Activated T-helper 1 cell treated with Interleukin-2 at 50 U/mL for 16 hours (primary cell): ENCODE measurements at regions not wholly inside any gene's neighbourhood (a gene's known extent, or its start where the extent isn't known, plus 50 kb on each side); places are given as distances from the start of the nearest gene placed in this dataset.
A peak's percentile ranks its signal among the peaks of the same experiment; 100 is the strongest.

ENCODE experiments used
- DNase-seq: peaks from one replicate; pipeline ENCODE4 v3.0.0-alpha.2; 2020; ENCODE audit warnings: low read depth

DNA sequence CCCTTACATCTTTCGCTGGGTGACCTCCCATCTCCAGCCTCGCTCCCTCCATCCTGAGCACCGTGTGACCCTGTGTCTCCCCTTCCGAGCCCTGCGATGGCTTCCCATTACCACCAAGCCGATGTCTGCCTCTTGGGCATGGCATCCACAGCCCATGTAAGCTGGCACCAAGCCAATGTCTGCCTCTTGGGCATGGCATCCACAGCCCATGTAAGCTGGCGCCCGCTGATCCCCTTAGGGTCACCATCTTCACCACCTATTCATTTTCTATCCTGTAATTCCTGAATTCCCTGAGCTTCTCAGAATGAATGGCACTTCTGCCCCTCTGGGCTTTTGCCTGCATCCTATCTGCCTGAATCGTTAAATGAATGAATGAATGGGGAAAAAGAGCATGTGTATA, 478.2 kb upstream of the CCL2 start:
- DNase-seq: no peak

GRCh38 chr17:33777674-33778073, 477.4 kb upstream of the CCL2 start:
- no peak for DNase-seq

- no peak for DNase-seq
Observed at GRCh38 chr17:33778505-33779233, 476.4 kb upstream of the CCL2 start.

DNA sequence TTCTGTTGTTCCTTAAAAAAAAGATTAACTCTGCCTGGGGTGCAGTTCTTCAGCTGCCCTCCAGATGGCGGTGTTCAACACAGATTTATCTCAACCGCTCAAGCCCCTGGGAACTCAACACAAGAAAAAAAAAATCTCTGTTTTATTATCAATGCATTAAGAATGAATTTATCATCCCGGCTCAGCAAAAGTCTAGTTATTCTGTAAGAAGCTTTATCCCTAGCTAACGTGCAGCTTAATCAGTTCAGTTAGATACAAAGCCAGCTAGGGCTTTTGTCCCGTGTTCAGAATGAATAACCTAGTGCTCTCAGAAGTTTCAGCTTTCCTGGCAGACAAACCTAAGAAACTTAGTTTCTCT, 475.9 kb upstream of the CCL2 start:
- DNase-seq: peak; percentile 4

GRCh38 chr17:33785281-33785680, 469.8 kb upstream of the CCL2 start:
- no peak for DNase-seq

DNA sequence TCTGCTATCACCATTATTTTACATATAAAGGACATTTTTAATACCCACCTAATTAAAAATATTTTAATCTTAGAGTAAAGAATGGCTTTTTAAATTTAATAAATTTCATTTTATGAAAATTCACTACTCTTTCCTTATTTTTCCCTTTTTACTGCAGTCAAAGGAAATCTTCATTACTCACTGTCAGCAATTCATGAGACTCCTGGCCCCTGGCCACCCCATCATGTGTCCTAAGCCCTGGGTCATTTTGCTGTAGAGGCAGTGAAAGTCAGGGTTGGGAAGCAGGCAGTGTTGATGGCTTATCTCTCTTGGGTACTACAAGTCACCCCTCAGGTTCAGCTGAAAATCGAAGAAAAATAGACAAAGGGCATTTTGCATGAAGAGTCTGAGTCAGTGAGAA, 468.6 kb upstream of the CCL2 start:
- no peak for DNase-seq

DNA sequence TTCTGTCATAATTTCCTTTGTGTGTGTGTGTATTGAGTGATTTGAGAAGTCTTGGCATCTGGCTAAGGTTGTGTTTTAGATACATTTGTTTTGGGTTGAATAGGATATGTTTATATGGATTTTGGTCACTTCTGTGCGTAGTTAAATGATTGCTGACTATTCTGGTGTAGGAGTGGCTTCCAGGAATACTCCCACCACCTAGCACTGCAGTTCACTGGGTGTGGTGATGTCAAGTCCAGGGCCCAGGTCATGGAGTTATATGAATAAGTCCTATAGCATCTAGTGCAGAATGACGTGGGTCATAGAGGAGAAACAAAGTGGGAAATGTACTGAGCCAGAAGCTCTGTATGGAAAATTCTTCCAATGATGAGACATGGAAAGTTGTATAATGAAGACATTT, 465.4 kb upstream of the CCL2 start:
- DNase-seq: no peak

DNA sequence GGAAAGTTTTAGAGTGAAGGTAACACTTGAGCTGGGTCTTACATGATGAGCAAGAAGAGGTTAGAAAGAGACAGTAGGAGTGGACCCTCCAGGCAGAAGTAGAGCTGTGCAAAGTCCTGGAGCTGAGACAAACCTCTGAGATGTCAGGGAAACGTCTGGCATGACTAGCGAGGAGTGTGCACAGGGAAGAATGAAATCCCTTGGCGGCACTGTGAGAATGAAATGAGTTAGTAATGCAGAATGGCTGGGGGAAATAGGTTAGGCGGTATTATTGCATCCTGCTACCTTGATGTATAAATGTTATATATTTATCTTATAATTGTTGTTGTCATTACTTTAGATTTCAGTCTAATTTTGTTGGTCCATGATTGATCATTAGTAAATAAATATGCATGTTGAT, 457.9 kb upstream of the CCL2 start:
- DNase-seq: no peak

GRCh38 chr17:33798308-33798707, 456.8 kb upstream of the CCL2 start:
- no peak for DNase-seq

- DNase-seq: no peak
Observed at GRCh38 chr17:33802349-33803198, 452.5 kb upstream of the CCL2 start.

GRCh38 chr17:33803199-33803685, 451.8 kb upstream of the CCL2 start:
- DNase-seq: no peak

GRCh38 chr17:33803686-33804085, 451.4 kb upstream of the CCL2 start:
- no peak for DNase-seq

DNA sequence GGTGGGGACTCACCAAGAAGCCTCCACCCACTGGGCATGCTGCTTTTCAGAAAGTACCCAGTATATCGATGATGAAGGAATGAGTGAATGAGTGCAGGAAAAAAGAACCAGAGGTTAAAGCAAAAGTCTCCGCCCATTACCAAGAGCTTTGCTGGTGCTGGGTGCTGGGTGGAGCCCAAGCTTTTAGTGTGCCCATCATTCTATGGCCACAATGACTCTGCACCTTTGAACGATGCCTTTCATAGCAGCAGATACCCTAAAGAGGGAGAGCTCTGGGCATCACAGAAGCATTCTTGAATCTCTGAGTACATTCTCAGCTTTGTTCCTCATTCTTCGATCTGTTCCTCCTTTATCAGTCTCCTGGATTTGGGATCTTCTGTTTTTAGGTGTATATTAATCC, 450.7 kb upstream of the CCL2 start:
- no peak for DNase-seq

DNA sequence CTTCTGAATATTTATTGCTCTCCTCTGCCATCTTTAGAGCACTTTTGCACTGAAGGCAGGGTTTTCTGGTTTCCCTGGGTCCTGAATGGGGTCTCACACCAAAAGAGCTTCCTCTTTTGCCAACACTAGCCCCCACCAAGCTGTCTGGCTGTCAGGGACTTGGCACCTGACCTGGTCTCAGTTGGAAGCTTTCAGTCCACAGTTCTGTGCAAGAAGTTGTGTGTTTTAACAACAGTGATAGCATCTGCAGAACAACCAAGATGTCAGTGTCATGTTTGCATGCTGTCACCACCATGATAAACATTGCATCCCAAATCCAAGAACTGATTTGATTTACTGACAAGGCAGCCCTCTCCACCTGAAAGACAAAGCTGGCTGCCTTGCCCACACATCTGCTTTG, 448.5 kb upstream of the CCL2 start:
- DNase-seq: no peak

- DNase-seq: no peak
Observed at GRCh38 chr17:33809748-33810147, 445.3 kb upstream of the CCL2 start.

- DNase-seq: no peak
Observed at GRCh38 chr17:33811004-33811760, 443.9 kb upstream of the CCL2 start.

GRCh38 chr17:33811984-33812577, 443.0 kb upstream of the CCL2 start:
- DNase-seq: no peak

DNA sequence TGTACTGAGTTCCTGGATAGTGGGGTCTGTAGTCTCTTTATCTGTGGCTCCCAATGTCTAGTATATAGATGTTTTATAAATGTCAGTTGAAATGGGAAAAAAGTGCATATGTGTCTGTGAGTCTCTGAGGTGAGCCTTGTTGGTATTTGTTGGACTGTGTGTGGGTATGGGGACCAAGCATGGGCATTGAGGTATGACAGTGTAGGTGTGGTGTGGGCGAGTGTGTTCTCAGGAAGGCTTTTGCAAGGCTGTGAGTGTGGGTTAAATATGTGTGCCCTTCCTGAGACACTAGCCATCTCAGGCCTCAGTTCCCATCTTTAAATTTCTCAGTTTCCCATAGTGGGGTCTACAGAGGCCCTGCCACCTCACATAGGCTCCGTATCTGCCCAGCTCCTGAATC, 440.2 kb upstream of the CCL2 start:
- DNase-seq: no peak

- no peak for DNase-seq
Observed at GRCh38 chr17:33816036-33816435, 439.0 kb upstream of the CCL2 start.

GRCh38 chr17:33816842-33817617, 438.1 kb upstream of the CCL2 start:
- no peak for DNase-seq

DNA sequence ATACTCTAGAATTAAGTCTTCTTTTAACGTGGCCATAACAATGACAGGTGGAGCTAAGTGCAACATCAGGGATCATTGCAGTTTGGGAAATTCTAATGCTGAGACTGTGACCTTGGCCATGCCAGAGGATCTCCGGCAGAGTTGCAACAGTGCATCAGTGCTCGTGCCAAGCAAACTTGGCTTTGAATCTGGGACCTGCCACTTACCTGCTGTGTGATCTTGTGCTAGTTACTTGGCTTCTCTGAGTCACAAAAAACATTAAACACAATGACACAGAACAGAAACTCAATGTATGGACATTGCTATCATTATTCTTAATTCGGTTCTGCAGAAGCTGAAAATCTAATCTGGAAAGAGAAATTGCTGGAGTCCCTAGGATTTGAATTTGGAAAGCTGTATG, 435.5 kb upstream of the CCL2 start:
- no peak for DNase-seq

GRCh38 chr17:33832262-33832661, 422.8 kb upstream of the CCL2 start:
- DNase-seq: no peak
